IPS-11a (cell line): ENCODE measurements at regions not wholly inside any gene's neighbourhood (a gene's known extent, or its start where the extent isn't known, plus 50 kb on each side); places are given as distances from the start of the nearest gene placed in this dataset.

Experiments
- H3K4me3 ChIP-seq: one replicate; pipeline ENCODE4 v1.5.1; 2013; ENCODE audit warnings: low read depth, low read length, control low read depth

DNA sequence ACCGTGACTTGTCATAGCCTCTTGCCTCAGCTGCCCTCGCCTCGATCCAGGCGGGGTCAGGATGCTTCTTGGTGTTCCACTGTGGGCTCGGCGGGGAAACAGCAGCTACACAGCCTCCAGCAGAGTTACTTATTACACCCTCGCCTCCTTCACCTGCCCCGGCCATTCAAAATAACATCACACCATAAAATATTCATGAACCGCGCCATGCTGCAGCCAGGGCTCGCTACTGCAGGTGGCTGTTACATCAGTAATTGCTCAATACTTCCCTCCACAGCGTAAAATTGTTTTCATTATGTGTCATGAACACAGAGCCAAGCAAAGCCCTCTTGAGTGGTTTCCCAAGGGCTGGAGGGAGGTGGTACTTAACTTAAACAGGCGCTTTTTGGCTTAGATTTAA, 241.5 kb upstream of the SP8 start:
- no peak overlapping the region for H3K4me3 ChIP-seq

DNA sequence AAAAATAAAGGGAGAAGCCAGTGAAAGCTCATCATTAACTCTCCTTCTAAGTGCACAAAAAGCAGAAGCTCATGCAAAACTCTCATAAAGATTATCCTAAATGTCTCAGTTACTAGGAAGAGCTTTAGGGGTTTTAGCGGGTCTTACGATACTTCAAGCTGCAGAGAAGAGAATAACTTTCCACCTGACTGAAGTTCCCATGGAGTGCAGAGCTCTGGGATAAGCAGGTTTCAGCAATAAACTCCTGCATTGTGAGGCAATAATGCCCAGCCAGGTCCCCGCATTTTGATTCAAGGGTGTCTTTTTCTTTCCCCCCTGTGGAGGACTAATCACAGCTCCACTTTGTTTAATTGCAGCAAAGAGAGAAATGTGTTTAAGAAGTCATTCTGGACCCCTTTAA, 241.9 kb upstream of the SP8 start:
- H3K4me3 ChIP-seq, result no peak overlapping the region

DNA sequence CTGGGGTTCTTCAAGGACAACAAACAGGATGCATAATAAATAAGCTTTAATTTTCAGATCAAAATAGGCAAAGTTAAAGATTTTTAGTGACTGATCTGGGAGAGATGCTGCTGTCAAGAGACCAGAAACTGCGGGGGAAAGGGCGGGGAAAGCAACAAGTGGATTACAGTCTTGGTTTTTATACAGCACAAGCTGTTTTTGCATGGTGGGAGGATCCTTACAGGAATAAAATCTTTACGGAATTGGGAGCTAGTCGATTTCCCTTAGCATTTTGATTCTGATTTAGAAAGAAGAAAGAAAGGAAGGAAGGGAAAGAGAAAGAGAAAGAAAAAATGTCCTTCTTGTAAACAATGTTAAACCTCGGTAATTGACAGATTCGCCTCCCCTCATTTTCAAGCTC, 242.3 kb upstream of the SP8 start:
- no peak overlapping the region for H3K4me3 ChIP-seq

DNA sequence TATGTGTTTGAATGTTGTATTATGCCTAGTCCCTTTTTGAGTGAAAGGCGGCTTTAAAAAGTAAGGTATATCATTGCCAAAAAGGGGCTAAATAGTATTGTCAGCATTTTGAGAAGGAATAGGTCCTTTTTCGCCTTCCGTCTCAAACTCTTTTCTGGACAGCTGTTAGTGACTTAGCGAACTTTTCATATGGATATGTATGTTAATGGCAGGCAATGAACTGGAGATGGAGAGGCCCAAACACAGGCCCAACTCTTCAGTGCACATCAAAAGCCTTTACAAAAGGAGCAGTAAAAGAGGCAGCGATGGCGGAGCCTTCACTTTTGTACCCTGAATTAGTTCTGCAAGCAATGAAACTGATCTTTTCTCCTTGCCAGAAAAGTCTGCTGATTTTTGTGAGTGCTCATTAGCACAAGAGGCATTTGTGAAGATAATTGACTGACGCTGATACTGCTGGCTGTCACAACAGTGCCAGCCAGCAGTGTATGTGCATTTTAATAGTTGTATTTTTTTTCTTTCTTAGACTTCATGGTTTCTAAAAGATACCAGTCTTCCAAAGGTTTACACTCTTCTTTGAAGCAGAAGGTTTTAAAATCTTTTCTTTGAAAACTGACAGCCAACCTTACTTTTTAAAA, 243.7 kb upstream of the SP8 start:
- H3K4me3 ChIP-seq, result no peak overlapping the region

GRCh38 chr7:21041252-21041651, 254.6 kb upstream of the SP8 start:
- no peak overlapping the region for H3K4me3 ChIP-seq

- no peak overlapping the region for H3K4me3 ChIP-seq
Observed at GRCh38 chr7:21041666-21042065, 255.0 kb upstream of the SP8 start.

DNA sequence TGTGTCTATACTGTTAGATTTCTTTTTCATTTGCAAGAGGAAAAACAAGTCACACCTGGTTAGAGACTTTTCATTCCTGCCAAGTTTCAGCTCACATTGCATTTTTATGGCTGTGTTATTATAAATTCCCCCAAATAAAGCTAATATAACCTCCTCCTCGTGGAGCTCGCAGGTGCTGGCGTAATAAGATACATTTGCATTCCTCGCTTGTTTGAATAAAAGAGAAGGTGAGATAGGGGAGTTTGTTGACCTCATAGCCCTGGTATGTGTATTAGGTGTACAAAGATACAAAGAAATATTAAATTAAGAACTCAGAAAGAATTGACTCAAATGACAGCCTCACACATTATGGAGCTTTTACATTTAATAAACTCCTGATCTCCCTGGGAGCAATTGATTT, 257.7 kb upstream of the SP8 start:
- no peak overlapping the region for H3K4me3 ChIP-seq

GRCh38 chr7:21044913-21045568, 258.4 kb upstream of the SP8 start:
- H3K4me3 ChIP-seq, result no peak overlapping the region

DNA sequence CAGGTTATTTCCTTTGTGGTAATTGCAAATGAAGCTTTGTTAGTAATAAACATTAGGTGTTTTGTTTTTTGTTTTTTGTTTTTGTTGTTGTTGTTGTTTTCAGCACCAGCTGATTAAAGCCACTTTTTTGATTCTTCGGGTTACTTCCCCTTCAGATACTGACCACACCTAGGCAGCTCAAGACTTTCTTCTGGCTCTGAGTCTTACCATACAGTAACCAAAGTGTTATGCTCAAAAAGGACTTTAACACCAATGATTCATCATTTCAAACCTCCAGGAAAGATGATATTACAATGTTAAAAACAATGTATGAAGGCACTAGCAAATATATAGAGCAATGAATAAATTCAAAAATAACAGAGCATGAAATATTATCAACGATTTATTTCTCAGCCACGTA, 265.2 kb upstream of the SP8 start:
- H3K4me3 ChIP-seq, result no peak overlapping the region

- H3K4me3 ChIP-seq, result no peak overlapping the region
Observed at GRCh38 chr7:21054427-21055112, 267.9 kb upstream of the SP8 start.

GRCh38 chr7:21059069-21059468, 272.4 kb upstream of the SP8 start:
- H3K4me3 ChIP-seq, result no peak overlapping the region

- H3K4me3 ChIP-seq, result no peak overlapping the region
Observed at GRCh38 chr7:21063106-21063505, 276.4 kb upstream of the SP8 start.

DNA sequence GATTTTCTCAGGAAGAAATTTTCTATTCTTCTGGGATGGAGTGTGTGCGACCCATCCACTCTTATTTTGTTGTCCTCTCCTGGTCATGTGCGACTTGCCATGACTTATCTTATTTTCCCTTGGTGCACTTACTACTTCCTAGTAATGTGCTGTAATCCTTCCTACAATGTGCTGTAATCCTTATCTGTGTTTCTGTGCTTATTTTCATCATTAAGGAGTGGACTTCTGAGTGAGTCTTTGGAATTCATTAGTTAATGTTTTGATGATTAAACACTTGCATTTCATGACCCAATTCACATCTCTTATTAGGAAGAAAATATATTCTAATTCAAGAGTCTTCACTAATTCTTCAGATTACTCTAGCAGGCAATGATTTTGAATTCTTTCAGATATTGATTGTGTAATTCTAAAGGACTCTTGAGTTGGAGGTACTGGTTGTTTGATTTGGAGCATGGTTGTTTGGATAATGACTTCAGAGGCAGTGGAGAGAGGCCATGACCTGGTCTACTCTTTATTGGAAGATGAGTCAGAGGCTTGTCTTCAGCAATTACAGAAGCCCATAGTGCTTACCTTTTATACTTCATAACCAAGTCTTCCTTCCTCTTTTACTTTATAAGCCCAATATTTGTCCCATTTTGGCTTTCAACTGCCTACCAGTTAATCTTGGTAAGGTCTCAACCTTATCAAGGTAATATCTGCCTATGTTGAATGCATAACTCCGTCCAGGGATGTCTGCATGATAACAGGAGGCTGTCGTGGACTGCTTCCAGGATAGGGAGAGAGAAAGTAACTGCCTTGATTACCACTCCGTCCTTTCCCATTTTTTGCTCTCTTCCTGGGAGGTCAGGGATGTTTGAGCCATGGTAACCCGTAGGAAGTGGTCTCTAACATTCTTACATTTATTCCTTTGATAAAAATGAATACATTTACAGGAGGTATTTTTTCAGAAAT, 278.3 kb upstream of the SP8 start:
- no peak overlapping the region for H3K4me3 ChIP-seq

DNA sequence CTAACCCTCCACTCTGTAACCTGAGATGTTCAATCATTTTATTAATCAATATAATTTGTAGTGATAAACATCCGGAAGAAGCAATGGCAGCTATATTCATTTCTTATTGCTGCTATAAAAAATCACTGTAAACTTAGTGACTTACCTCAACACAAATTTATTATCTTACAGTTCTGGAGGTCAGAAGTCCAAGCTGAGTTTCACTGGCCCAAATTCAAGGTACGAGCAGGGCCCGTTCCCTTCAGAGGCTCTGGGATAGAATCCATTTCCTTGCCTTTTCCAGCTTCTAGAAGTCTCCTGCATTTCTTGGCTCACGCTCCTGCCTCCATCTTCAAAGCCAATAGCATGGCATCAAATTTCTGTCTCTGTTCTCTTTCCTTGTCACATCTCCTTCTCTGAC, 279.5 kb upstream of the SP8 start:
- no peak overlapping the region for H3K4me3 ChIP-seq

DNA sequence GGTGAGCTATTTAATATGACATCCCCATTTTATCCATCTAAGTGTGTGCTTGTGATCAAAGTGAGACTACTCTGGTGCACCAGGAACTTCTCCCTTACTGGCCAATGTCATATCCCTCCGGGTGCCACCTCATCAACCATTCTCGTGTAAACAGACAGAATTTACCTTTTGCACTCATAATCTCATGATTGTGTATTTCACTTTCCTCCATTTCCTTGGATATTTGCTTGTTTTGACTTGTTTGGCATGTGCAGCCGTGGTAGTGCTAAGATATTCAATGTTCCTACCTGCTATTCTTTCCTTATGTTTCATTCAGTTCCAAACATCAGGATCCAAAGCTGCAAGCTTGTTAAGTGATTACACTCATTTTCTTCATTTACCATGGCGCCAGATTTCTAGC, 280.5 kb upstream of the SP8 start:
- H3K4me3 ChIP-seq, result no peak overlapping the region

GRCh38 chr7:21070571-21071090, 283.9 kb upstream of the SP8 start:
- no peak overlapping the region for H3K4me3 ChIP-seq

DNA sequence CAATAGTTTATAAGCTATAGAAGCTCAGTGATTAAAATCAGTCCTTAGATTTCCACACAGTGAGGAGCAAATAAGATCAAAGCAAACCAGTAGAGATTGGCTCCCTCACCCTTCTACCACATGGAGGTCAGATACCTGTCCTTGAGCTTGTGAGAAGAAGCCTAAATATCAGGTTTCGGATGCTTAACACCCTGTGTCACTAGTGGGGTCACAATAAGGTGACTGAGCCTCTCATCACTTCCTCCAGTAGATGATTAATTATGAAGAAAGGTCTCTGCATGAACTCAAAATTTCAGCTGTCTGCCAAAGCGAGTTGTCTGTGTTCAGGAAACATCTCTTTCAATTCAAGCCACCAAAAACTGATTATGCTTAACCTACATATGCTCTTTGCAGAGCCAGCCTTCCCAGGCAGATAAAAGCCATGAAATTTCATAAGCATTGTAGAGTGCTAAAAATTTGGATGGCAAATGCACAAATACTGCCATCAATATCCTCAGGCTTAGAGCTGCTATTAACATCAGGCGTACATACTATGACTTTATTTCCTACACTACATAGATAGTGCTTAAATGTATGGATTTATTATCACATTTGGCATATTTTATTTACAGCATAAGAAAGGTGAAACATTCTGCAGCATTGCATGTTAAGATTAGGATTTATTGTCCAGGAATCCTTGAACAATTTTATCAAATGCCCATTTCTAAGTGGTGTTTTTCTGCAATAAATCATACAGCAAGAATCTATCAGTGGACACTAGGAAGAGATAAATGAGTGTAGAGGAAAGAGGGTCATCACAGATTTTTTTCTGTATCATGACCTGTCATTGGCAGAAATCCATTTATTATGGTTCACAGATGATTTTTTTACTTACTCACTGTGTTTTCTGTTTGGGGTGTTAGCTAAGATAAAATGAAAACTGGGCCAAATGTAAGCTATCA, 285.1 kb upstream of the SP8 start:
- H3K4me3 ChIP-seq, result no peak overlapping the region

DNA sequence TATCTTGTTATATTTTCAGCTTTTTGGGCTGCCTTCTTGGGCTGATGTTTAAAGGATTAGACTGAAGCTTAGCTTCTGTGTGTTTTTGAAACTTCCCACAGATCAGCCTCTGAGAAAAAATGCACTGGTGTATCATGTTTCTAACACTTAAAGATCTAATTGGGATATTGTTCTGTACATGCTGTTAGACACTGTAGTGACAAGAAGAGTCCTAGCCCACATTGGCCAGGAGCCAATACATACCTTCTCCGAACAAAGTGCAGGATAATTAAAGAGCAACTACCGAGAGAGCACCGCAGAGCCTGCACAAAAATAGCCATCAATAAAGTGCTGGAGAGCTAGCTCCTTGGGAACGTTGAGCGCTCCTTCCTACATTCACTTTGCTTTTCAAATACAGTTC, 289.4 kb upstream of the SP8 start:
- no peak overlapping the region for H3K4me3 ChIP-seq

- no peak overlapping the region for H3K4me3 ChIP-seq
Observed at GRCh38 chr7:21076574-21076973, 289.9 kb upstream of the SP8 start.

GRCh38 chr7:21077602-21078001, 290.9 kb upstream of the SP8 start:
- H3K4me3 ChIP-seq, result no peak overlapping the region
